PC-9 (cell line): ENCODE measurements at regions not wholly inside any gene's neighbourhood (a gene's known extent, or its start where the extent isn't known, plus 50 kb on each side); places are given as distances from the start of the nearest gene placed in this dataset.
"Not testable (repeated sequence)": the region's sequence is repeated elsewhere in the genome, so short reads cannot be mapped to it uniquely, and the experiment has no call there.

Experiments
- BruUV-seq: library from RNA; stranded (reverse); fragments of 400-500 nt; replicated peaks from 2 replicates; lab custom pipeline; 2021; lab: Mats Ljungman, UMichigan
- CTCF ChIA-PET: fragments of 300-600 bp; sonication (Branson Sonifier 250); formaldehyde crosslinking; loops from one replicate; lab custom pipeline; 2022; ENCODE audit warnings: antibody characterized with exemption; lab: Charles Lee
- POLR2A ChIA-PET: fragments of 300-600 bp; sonication (Branson Sonifier 250); formaldehyde crosslinking; loops from one replicate; lab custom pipeline; 2022; ENCODE audit warnings: antibody characterized with exemption; ENCODE audit not compliant: unreplicated experiment; lab: Charles Lee
- DNase-seq, 2 experiments: peaks; one replicate each; pipeline versions ENCODE4 v3.0.0 to v3.0.0-alpha.2; 2015 to 2022; ENCODE audit warnings: mixed read lengths in 1 of 2
- H2AFZ ChIP-seq: fragments of 200-600 bp; sonication (generic); 2 replicates; pipeline ENCODE4 v1.8.1; 2017; ENCODE audit warnings: antibody characterized with exemption
- H3F3A ChIP-seq: fragments of 200-600 bp; sonication (generic); 2 replicates; pipeline ENCODE4 v1.8.1; 2017; ENCODE audit warnings: antibody characterized with exemption, mild to moderate bottlenecking, low read depth; ENCODE audit not compliant: insufficient read depth
- H3K27ac ChIP-seq: fragments of 200-600 bp; sonication (generic); 2 replicates; pipeline ENCODE4 v1.6.1; 2016; ENCODE audit warnings: mixed run types
- H3K27me3 ChIP-seq: fragments of 200-600 bp; sonication (generic); 2 replicates; pipeline ENCODE4 v1.6.1; 2016; ENCODE audit warnings: low read depth, mixed run types; ENCODE audit not compliant: insufficient read depth
- H3K36me3 ChIP-seq: fragments of 200-600 bp; sonication (generic); 2 replicates; pipeline ENCODE4 v1.6.1; 2016; ENCODE audit warnings: low read depth, mixed run types
- H3K4me1 ChIP-seq: fragments of 200-600 bp; sonication (generic); replicated peaks from 2 replicates; pipeline ENCODE4 v1.6.1; 2016; ENCODE audit warnings: mixed run types; ENCODE audit not compliant: insufficient read depth
- H3K4me2 ChIP-seq: fragments of 200-600 bp; sonication (generic); 2 replicates; pipeline ENCODE4 v1.6.1; 2017; ENCODE audit warnings: mixed run types
- H3K4me3 ChIP-seq: fragments of 200-600 bp; sonication (generic); 2 replicates; pipeline ENCODE4 v1.6.1; 2016; ENCODE audit warnings: mixed run types
- H3K79me2 ChIP-seq: fragments of 200-600 bp; sonication (generic); 2 replicates; pipeline ENCODE4 v1.6.1; 2017; ENCODE audit warnings: low read depth, mixed run types
- H3K9me2 ChIP-seq: fragments of 200-600 bp; sonication (generic); 2 replicates; pipeline ENCODE4 v1.8.1; 2017; ENCODE audit warnings: mild to moderate bottlenecking; ENCODE audit not compliant: insufficient read depth
- H3K9me3 ChIP-seq: fragments of 200-600 bp; sonication (generic); 2 replicates; pipeline ENCODE4 v1.8.1; 2016; ENCODE audit warnings: low read depth; ENCODE audit not compliant: insufficient read depth
- H4K20me1 ChIP-seq: fragments of 200-600 bp; sonication (generic); 2 replicates; pipeline ENCODE4 v1.8.1; 2017; ENCODE audit not compliant: insufficient read depth
- EZH2 ChIP-seq: fragments of 200-600 bp; sonication (generic); IDR thresholded peaks from 2 replicates; pipeline ENCODE4 v1.8.0; 2017; ENCODE audit warnings: antibody characterized with exemption, low read depth
- intact Hi-C: fragments of 100-400 bp; cut with micrococcal nuclease; formaldehyde crosslinking; loops from one replicate; pipeline ENCODE4 v1.10.0; 2022; ENCODE audit not compliant: unreplicated experiment
- TF ChIP-seq, protein P1 (sequence below): fragments of 200-600 bp; sonication (generic); conservative IDR thresholded peaks from 2 replicates; pipeline ENCODE4 v1.6.1; 2017; ENCODE audit warnings: mixed run types, antibody characterized with exemption, mild to moderate bottlenecking, moderate library complexity

DNA sequence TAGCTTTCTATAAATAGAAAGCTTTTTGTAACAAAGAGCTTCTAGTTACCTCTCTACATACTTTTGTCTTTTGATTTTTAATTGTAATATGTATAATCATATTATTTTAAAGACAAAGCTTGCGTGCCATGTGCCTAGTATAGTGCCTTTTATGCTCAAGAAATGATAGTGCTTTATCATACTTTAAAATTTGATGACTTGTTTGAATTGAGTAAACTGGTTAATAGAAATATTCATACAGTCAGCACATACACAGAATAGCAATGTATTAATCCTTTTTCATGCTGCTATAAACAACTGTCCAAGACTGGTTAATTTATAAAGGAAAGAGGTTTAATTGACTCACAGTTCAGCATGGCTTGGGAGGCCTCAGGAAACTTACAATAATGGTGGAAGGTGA lies 313.0 kb downstream of the FRK start:
- H3F3A ChIP-seq = no peaks in the 10 kb centered on the region
- H3K27ac ChIP-seq = no peak overlapping the region
- no peak overlapping the region for H3K4me3 ChIP-seq
- H4K20me1 ChIP-seq = no peaks in the 10 kb centered on the region
- no peaks in the 10 kb centered on the region for H3K36me3 ChIP-seq
- DNase-seq = no peak
- no peaks in the 10 kb centered on the region for H3K9me2 ChIP-seq
- H2AFZ ChIP-seq = no peak overlapping the region
- intact Hi-C loops = no loop called here
- H3K4me1 ChIP-seq = no peaks in the 10 kb centered on the region
- H3K79me2 ChIP-seq = no peaks in the 10 kb centered on the region
- no peak overlapping the region for H3K4me2 ChIP-seq
- no TSS peak for BruUV-seq
- no peaks in the 10 kb centered on the region for H3K27me3 ChIP-seq
- TF ChIP-seq, protein P1, sequence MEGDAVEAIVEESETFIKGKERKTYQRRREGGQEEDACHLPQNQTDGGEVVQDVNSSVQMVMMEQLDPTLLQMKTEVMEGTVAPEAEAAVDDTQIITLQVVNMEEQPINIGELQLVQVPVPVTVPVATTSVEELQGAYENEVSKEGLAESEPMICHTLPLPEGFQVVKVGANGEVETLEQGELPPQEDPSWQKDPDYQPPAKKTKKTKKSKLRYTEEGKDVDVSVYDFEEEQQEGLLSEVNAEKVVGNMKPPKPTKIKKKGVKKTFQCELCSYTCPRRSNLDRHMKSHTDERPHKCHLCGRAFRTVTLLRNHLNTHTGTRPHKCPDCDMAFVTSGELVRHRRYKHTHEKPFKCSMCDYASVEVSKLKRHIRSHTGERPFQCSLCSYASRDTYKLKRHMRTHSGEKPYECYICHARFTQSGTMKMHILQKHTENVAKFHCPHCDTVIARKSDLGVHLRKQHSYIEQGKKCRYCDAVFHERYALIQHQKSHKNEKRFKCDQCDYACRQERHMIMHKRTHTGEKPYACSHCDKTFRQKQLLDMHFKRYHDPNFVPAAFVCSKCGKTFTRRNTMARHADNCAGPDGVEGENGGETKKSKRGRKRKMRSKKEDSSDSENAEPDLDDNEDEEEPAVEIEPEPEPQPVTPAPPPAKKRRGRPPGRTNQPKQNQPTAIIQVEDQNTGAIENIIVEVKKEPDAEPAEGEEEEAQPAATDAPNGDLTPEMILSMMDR = no peak
- TF ChIP-seq EZH2 = no peak
- ChIA-PET CTCF (no interaction called here), POLR2A (no interaction called here)
- H3K9me3 ChIP-seq = no peaks in the 10 kb centered on the region

DNA sequence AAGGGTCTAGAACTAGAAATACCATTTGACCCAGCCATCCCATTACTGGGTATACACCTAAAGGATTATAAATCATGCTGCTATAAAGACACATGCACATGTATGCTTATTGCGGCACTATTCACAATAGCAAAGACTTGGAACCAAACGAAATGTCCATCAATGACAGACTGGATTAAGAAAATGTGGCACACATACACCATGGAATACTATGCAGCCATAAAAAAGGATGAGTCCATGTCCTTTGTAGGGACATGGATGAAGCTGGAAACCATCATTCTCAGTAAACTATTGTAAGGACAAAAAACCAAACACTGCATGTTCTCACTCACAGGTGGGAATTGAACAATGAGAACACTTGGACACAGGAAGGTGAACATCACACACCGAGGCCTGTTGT lies 314.1 kb downstream of the FRK start:
- H3K4me3 ChIP-seq, H3F3A ChIP-seq, POLR2A ChIA-PET, H3K9me3 ChIP-seq, H3K4me2 ChIP-seq, H3K9me2 ChIP-seq, CTCF ChIA-PET, BruUV-seq, H3K36me3 ChIP-seq, H3K79me2 ChIP-seq, DNase-seq, intact Hi-C loops, H4K20me1 ChIP-seq, H3K27me3 ChIP-seq, H3K4me1 ChIP-seq, H2AFZ ChIP-seq, H3K27ac ChIP-seq: not testable (repeated sequence)

DNA sequence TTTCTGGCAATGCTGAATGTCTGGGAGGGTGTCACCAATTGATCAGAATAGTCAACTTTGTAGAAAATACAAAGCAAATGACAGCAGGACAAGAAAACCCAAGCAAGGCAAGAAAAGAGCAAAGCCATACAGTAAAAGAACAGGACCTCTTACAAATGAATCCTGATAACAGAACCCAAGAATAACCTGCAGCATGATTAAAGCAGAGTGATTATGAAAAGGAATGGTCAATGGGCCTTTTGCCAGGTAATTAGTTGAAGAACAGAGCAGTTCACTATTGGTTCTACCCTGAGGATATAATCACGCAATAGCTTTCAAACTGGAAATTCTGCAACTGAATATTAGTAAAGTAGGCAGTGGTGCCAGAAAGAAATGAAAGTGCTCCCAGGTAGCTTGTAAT lies 319.8 kb downstream of the FRK start:
- DNase-seq = no peak

DNA sequence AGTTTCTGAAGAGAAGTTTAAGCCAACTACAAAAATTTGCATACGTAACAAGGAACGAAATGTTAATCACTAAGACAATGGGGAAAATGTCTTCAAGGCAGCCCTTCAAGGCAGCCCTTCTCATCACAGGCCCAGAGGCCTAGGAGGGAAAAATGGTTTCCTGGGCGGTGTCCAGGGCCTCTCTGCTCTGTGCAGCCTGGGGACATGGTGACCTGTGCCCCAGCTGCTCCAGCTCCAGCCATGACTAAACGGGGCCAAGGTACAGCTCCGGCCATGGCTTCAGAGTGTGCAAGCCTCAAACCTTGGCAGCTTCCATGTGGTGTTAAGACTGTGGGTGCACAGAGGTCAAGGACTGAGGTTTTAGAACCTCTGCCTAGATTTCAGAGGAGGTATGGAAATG lies 325.1 kb downstream of the FRK start:
- H3K4me2 ChIP-seq = no peak overlapping the region
- H3K9me3 ChIP-seq = 0 out of 2 replicates have a peak, but pooled peaks cover 5% of the 10 kb centered on the region
- no TSS peak for BruUV-seq
- POLR2A ChIA-PET = no interaction called here
- no peak overlapping the region for H3K27ac ChIP-seq
- no peaks in the 10 kb centered on the region for H4K20me1 ChIP-seq
- intact Hi-C loops = no loop called here
- H3F3A ChIP-seq = no peaks in the 10 kb centered on the region
- H3K79me2 ChIP-seq = no peaks in the 10 kb centered on the region
- H3K27me3 ChIP-seq = no peaks in the 10 kb centered on the region
- no peak for DNase-seq
- peaks cover 4% of the 10 kb centered on the region; the same call in 1 of the 2 replicates for H3K9me2 ChIP-seq
- no peak for TF ChIP-seq EZH2
- TF ChIP-seq, protein P1 = no peak
- H3K4me3 ChIP-seq = no peak overlapping the region
- no peaks in the 10 kb centered on the region for H3K4me1 ChIP-seq
- no peaks in the 10 kb centered on the region for H3K36me3 ChIP-seq
- no peak overlapping the region for H2AFZ ChIP-seq
- CTCF ChIA-PET = no interaction called here

More for the DNA sequence above, 319.8 kb downstream of the FRK start:
- Histone ChIP-seq H3K79me2 (no peaks in the 10 kb centered on the region), H3K4me1 (no peaks in the 10 kb centered on the region), H3K27me3 (no peaks in the 10 kb centered on the region), H3K9me3 (0 out of 2 replicates have a peak, but pooled peaks cover 5% of the 10 kb centered on the region), H3K9me2 (0 out of 2 replicates have a peak, but pooled peaks cover 4% of the 10 kb centered on the region), H3F3A (no peaks in the 10 kb centered on the region), H4K20me1 (no peaks in the 10 kb centered on the region), H3K4me2 (no peak overlapping the region), H2AFZ (no peak overlapping the region), H3K4me3 (no peak overlapping the region), H3K27ac (no peak overlapping the region), H3K36me3 (no peaks in the 10 kb centered on the region)
- intact Hi-C loops = no loop called here
- POLR2A ChIA-PET = no interaction called here
- CTCF ChIA-PET = no interaction called here
- no TSS peak for BruUV-seq
- TF ChIP-seq, protein P1 = no peak
- no peak for TF ChIP-seq EZH2
